Endothelial cell of umbilical vein (primary cell): ENCODE measurements at regions not wholly inside any gene's neighbourhood (a gene's known extent, or its start where the extent isn't known, plus 50 kb on each side); places are given as distances from the start of the nearest gene placed in this dataset.
"Not testable (repeated sequence)": the region's sequence is repeated elsewhere in the genome, so short reads cannot be mapped to it uniquely, and the experiment has no call there.

Source experiments
- BruUV-seq: library from RNA; stranded (reverse); fragments of 400-500 nt; replicated peaks from 2 replicates; lab custom pipeline; 2021; lab: Mats Ljungman, UMichigan
- CTCF ChIA-PET: fragments of 300-600, 350-600 bp; sonication (Branson Sonifier 250); formaldehyde crosslinking; loops from one replicate; lab custom pipeline; 2021; ENCODE audit warnings: antibody characterized with exemption, inconsistent platforms; lab: Charles Lee
- POLR2A ChIA-PET: fragments of 300-600, 350-600 bp; sonication (Branson Sonifier 250); formaldehyde crosslinking; loops from one replicate; lab custom pipeline; 2021; ENCODE audit warnings: antibody characterized with exemption, inconsistent platforms; lab: Charles Lee
- DNase-seq: peaks from one replicate; pipeline ENCODE4 v3.0.0-alpha.2; 2011; ENCODE audit warnings: low read depth, low spot score
- FAIRE-seq: peaks from 2 replicates; lab custom pipeline; 2011; peaks lifted over from hg19 to GRCh38; lab: Jason Lieb, UNC
- H2AFZ ChIP-seq: 2 replicates; pipeline ENCODE4 v1.6.0; 2012; ENCODE audit warnings: low read depth, low read length, control low read depth, inconsistent platforms
- H3K27ac ChIP-seq: 2 replicates; pipeline ENCODE4 v1.5.1; 2011; ENCODE audit warnings: low read depth, mild to moderate bottlenecking, control low read depth, low read length, moderate library complexity; ENCODE audit not compliant: insufficient read depth
- H3K27me3 ChIP-seq, 2 experiments: 2 replicates each; pipeline versions ENCODE4 v1.6.0 to v1.6.1; 2011; ENCODE audit warnings: low read length in 2 of 2, mixed read lengths in 1 of 2; ENCODE audit not compliant: control insufficient read depth in 2 of 2, insufficient read depth in 2 of 2
- H3K36me3 ChIP-seq, 2 experiments: 2 replicates in 1 of 2; 3 replicates in 1 of 2; pipeline ENCODE4 v1.5.1; 2011; ENCODE audit warnings: low read length in 2 of 2, mild to moderate bottlenecking in 1 of 2, moderate library complexity in 1 of 2; ENCODE audit not compliant: control insufficient read depth in 2 of 2, insufficient read depth in 2 of 2; ENCODE audit errors: extremely low read depth in 1 of 2
- H3K4me1 ChIP-seq: 3 replicates; pipeline ENCODE4 v1.5.1; 2011; ENCODE audit warnings: mild to moderate bottlenecking, low read length; ENCODE audit not compliant: control insufficient read depth, insufficient read depth; ENCODE audit errors: extremely low read depth
- H3K4me2 ChIP-seq: 2 replicates; pipeline ENCODE4 v1.6.1; 2011; ENCODE audit warnings: low read length, control low read depth, mixed read lengths; ENCODE audit not compliant: insufficient read depth
- H3K4me3 ChIP-seq, 3 experiments: fragments of 200-600 bp in 1 of 3; sonication (generic), shearing (Covaris generic) in 1 of 3; replicated peaks in 1 of 3; 2 replicates each; pipeline ENCODE4 v1.5.1; 2011 to 2016; ENCODE audit warnings: control low read depth in 3 of 3, low read length in 3 of 3, mild to moderate bottlenecking in 2 of 3, inconsistent platforms in 1 of 3, low read depth in 1 of 3, moderate library complexity in 1 of 3; ENCODE audit not compliant: insufficient read depth in 1 of 3
- H3K79me2 ChIP-seq: 2 replicates; pipeline ENCODE4 v1.6.0; 2012; ENCODE audit warnings: low read length, inconsistent platforms; ENCODE audit not compliant: control insufficient read depth, insufficient read depth
- H3K9ac ChIP-seq: replicated peaks from 2 replicates; pipeline ENCODE3; 2011; ENCODE audit warnings: low read length, control low read depth; ENCODE audit not compliant: insufficient read depth; ENCODE audit errors: extremely low read depth
- H3K9me1 ChIP-seq: replicated peaks from 3 replicates; pipeline ENCODE4 v1.6.0; 2011; ENCODE audit warnings: mild to moderate bottlenecking, low read length; ENCODE audit not compliant: control insufficient read depth, insufficient read depth; ENCODE audit errors: extremely low read depth
- H3K9me3 ChIP-seq: replicated peaks from 2 replicates; pipeline ENCODE4 v1.5.1; 2012; ENCODE audit warnings: low read length, inconsistent platforms; ENCODE audit not compliant: control insufficient read depth, insufficient read depth
- H4K20me1 ChIP-seq: replicated peaks from 2 replicates; pipeline ENCODE3; 2011; ENCODE audit warnings: mild to moderate bottlenecking, low read length; ENCODE audit not compliant: control insufficient read depth, insufficient read depth; ENCODE audit errors: extremely low read depth
- dilution Hi-C: fragments of 300-500 bp; cut with MboI; formaldehyde crosslinking; loops from one replicate; pipeline ENCODE4 v1.15.0; 2019; ENCODE audit warnings: low sequenced_read_pairs; ENCODE audit not compliant: extremely low pct_ligation_motif_present
- intact Hi-C: fragments of 100-400 bp; cut with micrococcal nuclease; formaldehyde crosslinking; loops from one replicate; pipeline ENCODE4 v1.10.0; 2022

- H3K27ac ChIP-seq, dilution Hi-C loops, H3K79me2 ChIP-seq, H2AFZ ChIP-seq, H3K27me3 ChIP-seq, H3K4me1 ChIP-seq, CTCF ChIA-PET, BruUV-seq, H3K4me3 ChIP-seq, H3K9me3 ChIP-seq, DNase-seq, FAIRE-seq, H4K20me1 ChIP-seq, H3K9ac ChIP-seq, H3K36me3 ChIP-seq, POLR2A ChIA-PET, H3K9me1 ChIP-seq, intact Hi-C loops, H3K4me2 ChIP-seq: not testable (repeated sequence)
Observed at GRCh38 chr4:4026708-4027107, 200.0 kb downstream of the OTOP1 start.

GRCh38 chr4:4028752-4029151 lies 198.0 kb downstream of the OTOP1 start:
- intact Hi-C loops, H3K4me2 ChIP-seq, H3K36me3 ChIP-seq, BruUV-seq, DNase-seq, H3K27ac ChIP-seq, H2AFZ ChIP-seq, H3K9me3 ChIP-seq, FAIRE-seq, POLR2A ChIA-PET, H3K9me1 ChIP-seq, CTCF ChIA-PET, dilution Hi-C loops, H3K4me3 ChIP-seq, H4K20me1 ChIP-seq, H3K9ac ChIP-seq, H3K4me1 ChIP-seq, H3K79me2 ChIP-seq, H3K27me3 ChIP-seq: not testable (repeated sequence)

- H3K27ac ChIP-seq, H3K36me3 ChIP-seq, intact Hi-C loops, H3K9me3 ChIP-seq, H3K4me1 ChIP-seq, POLR2A ChIA-PET, H2AFZ ChIP-seq, DNase-seq, H4K20me1 ChIP-seq, H3K27me3 ChIP-seq, H3K9ac ChIP-seq, H3K9me1 ChIP-seq, dilution Hi-C loops, H3K4me2 ChIP-seq, BruUV-seq, H3K79me2 ChIP-seq, H3K4me3 ChIP-seq, CTCF ChIA-PET, FAIRE-seq: not testable (repeated sequence)
Observed at GRCh38 chr4:4030509-4030908, 196.2 kb downstream of the OTOP1 start.

- H3K4me1 ChIP-seq, BruUV-seq, H3K4me3 ChIP-seq, H3K9me3 ChIP-seq, FAIRE-seq, H3K79me2 ChIP-seq, POLR2A ChIA-PET, H3K9ac ChIP-seq, CTCF ChIA-PET, intact Hi-C loops, H4K20me1 ChIP-seq, DNase-seq, H3K9me1 ChIP-seq, H3K27me3 ChIP-seq, H3K27ac ChIP-seq, H3K4me2 ChIP-seq, H3K36me3 ChIP-seq, dilution Hi-C loops, H2AFZ ChIP-seq: not testable (repeated sequence)
Observed at GRCh38 chr4:4031446-4032135, 195.1 kb downstream of the OTOP1 start.
